Prostate gland (tissue), 2 donors: ENCODE measurements at regions not wholly inside any gene's neighbourhood (a gene's known extent, or its start where the extent isn't known, plus 50 kb on each side); places are given as distances from the start of the nearest gene placed in this dataset.

Experiments used
- DNase-seq: peaks from one replicate; pipeline ENCODE4 v3.0.0-alpha.2; 2019; ENCODE audit warnings: low spot score
- H3K27ac ChIP-seq, 2 donors: fragments of 200-600 bp; sonication (generic); 2 replicates each; pipeline ENCODE4 v1.5.1; 2017 to 2019
- H3K27me3 ChIP-seq: fragments of 200-600 bp; sonication (generic); replicated peaks from 2 replicates; pipeline ENCODE4 v1.5.1; 2019; ENCODE audit not compliant: insufficient read depth
- H3K36me3 ChIP-seq, 2 donors: fragments of 200-600 bp; sonication (generic); 1 replicate in 1 of 2; 2 replicates in 1 of 2; pipeline versions ENCODE4 v1.5.1 to v1.8.1; 2017 to 2019
- H3K4me1 ChIP-seq: fragments of 200-600 bp; sonication (generic); replicated peaks from 2 replicates; pipeline ENCODE4 v1.5.1; 2019
- H3K4me3 ChIP-seq, 2 donors: fragments of 200-600 bp; sonication (generic); 2 replicates each; pipeline ENCODE4 v1.5.1; 2017 to 2019
- H3K9me3 ChIP-seq: fragments of 200-600 bp; sonication (generic); 2 replicates; pipeline ENCODE4 v1.5.1; 2017
- CTCF ChIP-seq, 4 experiments: fragments of 200-600 bp in 2 of 4; fragments of 450-650 bp in 2 of 4; sonication (generic) in 2 of 4; IDR thresholded peaks; 1 replicate in 3 of 4; 2 replicates in 1 of 4; pipeline ENCODE4 v1.5.1; 2016 to 2019; ENCODE audit warnings: antibody characterized with exemption in 4 of 4, mild to moderate bottlenecking in 2 of 4, moderate library complexity in 2 of 4
- POLR2A ChIP-seq: fragments of 450-650 bp; IDR thresholded peaks from one replicate; pipeline ENCODE4 v1.6.1; 2016; ENCODE audit warnings: antibody characterized with exemption, mild to moderate bottlenecking
- POLR2AphosphoS5 ChIP-seq: sonication (generic); formaldehyde crosslinking; IDR thresholded peaks from one replicate; pipeline ENCODE4 v1.6.1; 2017; ENCODE audit warnings: antibody characterized with exemption
- WGBS: methylation state at CpG from one replicate; pipeline ENCODE4 v1.1.5; 2018; 5-methylcytosine and 5-hydroxymethylcytosine counted together
- intact Hi-C: fragments of 100-400 bp; cut with DNase I; formaldehyde crosslinking; loops from one replicate; pipeline ENCODE4 v1.14.2; 2022

GRCh38 chr14:51445001-51445390 is 204.9 kb downstream of the TMX1 start:
- Histone ChIP-seq H3K27me3 (no peaks in the 10 kb centered on the region), H3K27ac (no peak overlapping the region), H3K9me3 (no peaks in the 10 kb centered on the region), H3K4me1 (no peaks in the 10 kb centered on the region), H3K36me3 (no peaks in the 10 kb centered on the region), H3K4me3 (no peak overlapping the region)
- TF ChIP-seq POLR2A (no peak), CTCF (IDR thresholded peaks at IDR 0.05) (no peak), POLR2AphosphoS5 (no peak)
- 88% methylated on average over 3 of the region's 3 CpGs for WGBS
- intact Hi-C loops, result no loop called here
- no peak for DNase-seq

- no peak overlapping the region for H3K4me3 ChIP-seq
- WGBS, result 98% methylated on average over 3 of the region's 3 CpGs
- DNase-seq, result no peak
Measured at GRCh38 chr14:51446771-51447170, 204.9 kb upstream of the FRMD6 start.

GRCh38 chr14:51447411-51447810 is 204.3 kb upstream of the FRMD6 start:
- no peak for TF ChIP-seq POLR2A
- no peak for TF ChIP-seq POLR2AphosphoS5
- no peak for TF ChIP-seq CTCF (IDR thresholded peaks at IDR 0.05)
- no peaks in the 10 kb centered on the region for H3K36me3 ChIP-seq
- no peaks in the 10 kb centered on the region for H3K27me3 ChIP-seq
- intact Hi-C loops, result no loop called here
- WGBS, result 98% methylated on average over 4 of the region's 4 CpGs
- no peaks in the 10 kb centered on the region for H3K4me1 ChIP-seq
- no peaks in the 10 kb centered on the region for H3K9me3 ChIP-seq
- H3K4me3 ChIP-seq, result no peak overlapping the region
- no peak overlapping the region for H3K27ac ChIP-seq
- no peak for DNase-seq

More at GRCh38 chr14:51446771-51447170, 204.9 kb upstream of the FRMD6 start:
- Histone ChIP-seq H3K36me3 (no peaks in the 10 kb centered on the region), H3K27ac (no peak overlapping the region), H3K9me3 (no peaks in the 10 kb centered on the region), H3K27me3 (no peaks in the 10 kb centered on the region), H3K4me1 (no peaks in the 10 kb centered on the region)
- TF ChIP-seq POLR2AphosphoS5 (no peak), POLR2A (no peak), CTCF (IDR thresholded peaks at IDR 0.05) (no peak)
- intact Hi-C loops, result no loop called here

- Histone ChIP-seq H3K27me3 (no peaks in the 10 kb centered on the region), H3K9me3 (no peaks in the 10 kb centered on the region), H3K36me3 (no peaks in the 10 kb centered on the region), H3K4me3 (no peak overlapping the region), H3K27ac (no peak overlapping the region), H3K4me1 (no peaks in the 10 kb centered on the region)
- no peak for DNase-seq
- intact Hi-C loops, result no loop called here
- TF ChIP-seq CTCF (IDR thresholded peaks at IDR 0.05) (no peak), POLR2AphosphoS5 (no peak), POLR2A (no peak)
- WGBS, result 40% methylated on average over 2 of the region's 2 CpGs
Measured at GRCh38 chr14:51448831-51449670, 202.7 kb upstream of the FRMD6 start.

- intact Hi-C loops, result no loop called here
- no peak overlapping the region for H3K27ac ChIP-seq
- H3K36me3 ChIP-seq, result no peaks in the 10 kb centered on the region
- H3K4me3 ChIP-seq, result no peak overlapping the region
- WGBS, result 88% methylated on average over 1 of the region's 1 CpG
- TF ChIP-seq POLR2A, result no peak
- no peak for TF ChIP-seq POLR2AphosphoS5
- no peak for TF ChIP-seq CTCF (IDR thresholded peaks at IDR 0.05)
- no peaks in the 10 kb centered on the region for H3K4me1 ChIP-seq
- H3K9me3 ChIP-seq, result no peaks in the 10 kb centered on the region
- DNase-seq, result no peak
- no peaks in the 10 kb centered on the region for H3K27me3 ChIP-seq
Measured at GRCh38 chr14:51449681-51450080, 202.0 kb upstream of the FRMD6 start.
